H1 (cell line): ENCODE measurements at regions not wholly inside any gene's neighbourhood (a gene's known extent, or its start where the extent isn't known, plus 50 kb on each side); places are given as distances from the start of the nearest gene placed in this dataset.

Source experiments
- CTCF ChIA-PET: fragments of 300-600 bp; sonication (Branson Sonifier 250); formaldehyde crosslinking; loops from one replicate; lab custom pipeline; 2021; ENCODE audit not compliant: partially characterized antibody; lab: Charles Lee
- POLR2A ChIA-PET: fragments of 300-600 bp; sonication (Branson Sonifier 250); formaldehyde crosslinking; loops from one replicate; lab custom pipeline; 2021; ENCODE audit warnings: inconsistent platforms; ENCODE audit not compliant: partially characterized antibody; lab: Charles Lee
- DNase-seq, 2 experiments: peaks; one replicate each; pipeline versions ENCODE4 v3.0.0 to v3.0.0-alpha.2; 2010 to 2022; ENCODE audit warnings: low spot score in 2 of 2, low read depth in 1 of 2, mixed read lengths in 1 of 2
- FAIRE-seq: peaks from 2 replicates; lab custom pipeline; 2011; peaks lifted over from hg19 to GRCh38; lab: Jason Lieb, UNC
- H2AFZ ChIP-seq: 2 replicates; pipeline ENCODE4 v1.8.1; 2012; ENCODE audit warnings: low read length, inconsistent platforms
- H2AK5ac ChIP-seq: 2 replicates; pipeline ENCODE4 v1.6.1; 2013; ENCODE audit warnings: low read depth, low read length
- H2BK120ac ChIP-seq: replicated peaks from 2 replicates; pipeline ENCODE3; 2013; ENCODE audit warnings: low read depth, low read length, inconsistent platforms
- H2BK12ac ChIP-seq: 2 replicates; pipeline ENCODE4 v1.6.1; 2013; ENCODE audit warnings: low read depth, low read length
- H2BK15ac ChIP-seq: 2 replicates; pipeline ENCODE4 v1.6.1; 2013; ENCODE audit warnings: low read length
- H2BK20ac ChIP-seq: 2 replicates; pipeline ENCODE4 v1.6.1; 2013; ENCODE audit warnings: low read length
- H2BK5ac ChIP-seq: 2 replicates; pipeline ENCODE4 v1.6.1; 2013; ENCODE audit warnings: low read depth, low read length
- H3K14ac ChIP-seq: 2 replicates; pipeline ENCODE4 v1.6.1; 2013; ENCODE audit warnings: inconsistent platforms; ENCODE audit not compliant: insufficient read length
- H3K18ac ChIP-seq: 2 replicates; pipeline ENCODE4 v1.6.1; 2013; ENCODE audit warnings: low read length; ENCODE audit errors: extremely low read depth
- H3K23ac ChIP-seq: 2 replicates; pipeline ENCODE4 v1.6.1; 2013; ENCODE audit warnings: inconsistent platforms; ENCODE audit not compliant: insufficient read length
- H3K23me2 ChIP-seq: 2 replicates; pipeline ENCODE4 v1.6.1; 2013; ENCODE audit warnings: low read depth, low read length
- H3K27ac ChIP-seq: 2 replicates; pipeline ENCODE4 v1.6.1; 2011; ENCODE audit warnings: low read depth, low read length, inconsistent platforms
- H3K27me3 ChIP-seq, 4 experiments: replicated peaks in 1 of 4; 1 replicate in 1 of 4; 2 replicates in 3 of 4; pipeline versions ENCODE4 v1.6.1 to v1.8.1; 2011 to 2013; ENCODE audit warnings: low read length in 3 of 4, mild to moderate bottlenecking in 3 of 4, inconsistent platforms in 2 of 4, mixed read lengths in 2 of 4, moderate library complexity in 1 of 4; ENCODE audit not compliant: control insufficient read depth in 3 of 4, insufficient read depth in 3 of 4; ENCODE audit errors: extremely low read depth in 1 of 4
- H3K36me3 ChIP-seq, 4 experiments: 2 replicates each; pipeline versions ENCODE4 v1.6.1 to v1.8.1; 2011 to 2013; ENCODE audit warnings: mild to moderate bottlenecking in 4 of 4, low read length in 3 of 4, moderate library complexity in 2 of 4, control low read depth in 1 of 4, inconsistent platforms in 1 of 4; ENCODE audit not compliant: insufficient read depth in 4 of 4, control insufficient read depth in 2 of 4
- H3K4ac ChIP-seq: replicated peaks from 2 replicates; pipeline ENCODE3; 2013; ENCODE audit warnings: low read length, low read depth, mixed read lengths, inconsistent platforms; ENCODE audit not compliant: insufficient read length
- H3K4me1 ChIP-seq, 4 experiments: replicated peaks in 1 of 4; 1 replicate in 1 of 4; 2 replicates in 3 of 4; pipeline versions ENCODE4 v1.6.1 to v1.8.1; 2011 to 2013; ENCODE audit warnings: low read length in 3 of 4, inconsistent platforms in 2 of 4, mixed read lengths in 1 of 4; ENCODE audit not compliant: insufficient read depth in 4 of 4, control insufficient read depth in 3 of 4
- H3K4me2 ChIP-seq, 2 experiments: 2 replicates each; pipeline versions ENCODE4 v1.6.1 to v1.8.1; 2011 to 2013; ENCODE audit warnings: low read depth in 2 of 2, low read length in 2 of 2, control low read depth in 1 of 2, inconsistent platforms in 1 of 2, mild to moderate bottlenecking in 1 of 2; ENCODE audit not compliant: insufficient read depth in 1 of 2
- H3K4me3 ChIP-seq, 4 experiments: fragments of 200-600, 300-600 bp in 1 of 4; sonication (generic), shearing (Covaris generic), sonication (Bioruptor Twin) in 1 of 4; 2 replicates each; pipeline versions ENCODE4 v1.5.1 to v1.8.1; 2011 to 2016; ENCODE audit warnings: low read length in 4 of 4, low read depth in 3 of 4, control low read depth in 2 of 4, inconsistent platforms in 2 of 4, mild to moderate bottlenecking in 2 of 4, mixed read lengths in 1 of 4, moderate library complexity in 1 of 4; ENCODE audit not compliant: insufficient read depth in 2 of 4; ENCODE audit errors: extremely low read depth in 1 of 4
- H3K56ac ChIP-seq: replicated peaks from 2 replicates; pipeline ENCODE3; 2013; ENCODE audit warnings: low read depth, mild to moderate bottlenecking, mixed read lengths, low read length, inconsistent platforms; ENCODE audit not compliant: insufficient read length
- H3K79me1 ChIP-seq: 2 replicates; pipeline ENCODE4 v1.6.1; 2013; ENCODE audit warnings: low read depth, low read length, control low read depth
- H3K79me2 ChIP-seq, 2 experiments: 2 replicates each; pipeline versions ENCODE4 v1.6.1 to v1.8.1; 2012 to 2013; ENCODE audit warnings: low read length in 2 of 2, mild to moderate bottlenecking in 2 of 2, inconsistent platforms in 1 of 2; ENCODE audit not compliant: insufficient read depth in 2 of 2, control insufficient read depth in 1 of 2
- H3K9ac ChIP-seq, 4 experiments: replicated peaks in 1 of 4; 1 replicate in 1 of 4; 2 replicates in 3 of 4; pipeline versions ENCODE4 v1.6.1 to v1.8.1; 2011 to 2013; ENCODE audit warnings: low read depth in 3 of 4, low read length in 3 of 4, control low read depth in 2 of 4, mild to moderate bottlenecking in 2 of 4, moderate library complexity in 2 of 4, inconsistent platforms in 1 of 4; ENCODE audit errors: extremely low read depth in 1 of 4
- H3K9me3 ChIP-seq, 2 experiments: 2 replicates each; pipeline versions ENCODE4 v1.6.1 to v1.8.1; 2012 to 2013; ENCODE audit warnings: mild to moderate bottlenecking in 2 of 2, moderate library complexity in 2 of 2, control low read depth in 1 of 2, inconsistent platforms in 1 of 2, low read depth in 1 of 2, low read length in 1 of 2, mixed read lengths in 1 of 2; ENCODE audit not compliant: insufficient read depth in 2 of 2
- H4K20me1 ChIP-seq, 2 experiments: replicated peaks in 1 of 2; 2 replicates each; pipeline versions ENCODE3 to v1.8.1; 2011 to 2013; ENCODE audit warnings: inconsistent platforms in 2 of 2, low read length in 2 of 2, mild to moderate bottlenecking in 1 of 2; ENCODE audit not compliant: insufficient read depth in 2 of 2, control insufficient read depth in 1 of 2
- H4K5ac ChIP-seq: 2 replicates; pipeline ENCODE4 v1.6.1; 2013; ENCODE audit warnings: low read length, low read depth, mixed read lengths, inconsistent platforms; ENCODE audit not compliant: insufficient read length
- H4K8ac ChIP-seq: 2 replicates; pipeline ENCODE4 v1.8.0; 2013; ENCODE audit warnings: mild to moderate bottlenecking, moderate library complexity, low read length, inconsistent platforms; ENCODE audit not compliant: insufficient read depth; ENCODE audit errors: extremely low read depth
- H4K91ac ChIP-seq: replicated peaks from 2 replicates; pipeline ENCODE3; 2013; ENCODE audit warnings: low read length, mixed read lengths, inconsistent platforms; ENCODE audit not compliant: insufficient read length
- ASH2L ChIP-seq: fragments of 200-600, 300-600 bp; sonication (generic); IDR thresholded peaks from one replicate; pipeline ENCODE4 v1.7.1; 2017; ENCODE audit warnings: low read length
- BCL11A ChIP-seq, 2 experiments: IDR thresholded peaks; one replicate each; pipeline ENCODE4 v1.6.1; 2011; ENCODE audit warnings: low read depth in 2 of 2, low read length in 2 of 2, mild to moderate bottlenecking in 2 of 2
- CBX8 ChIP-seq: fragments of 300-800, 300-1000 bp; sonication (generic); IDR thresholded peaks from 2 replicates; pipeline ENCODE4 v1.7.1; 2016; ENCODE audit warnings: low read depth, low read length, borderline replicate concordance
- CHD1 ChIP-seq: IDR thresholded peaks from 2 replicates; pipeline ENCODE4 v1.6.1; 2012; ENCODE audit warnings: low read depth, low read length, improper control_type of control experiment
- FOSL1 ChIP-seq: IDR thresholded peaks from 2 replicates; pipeline ENCODE4 v1.6.1; 2011; ENCODE audit warnings: mild to moderate bottlenecking, low read depth, low read length, moderate library complexity; ENCODE audit not compliant: insufficient read depth
- HDAC2 ChIP-seq, 2 experiments: fragments of 300-600 bp in 1 of 2; sonication (generic) in 1 of 2; IDR thresholded peaks; 2 replicates each; pipeline ENCODE4 v1.6.1; 2011 to 2012; ENCODE audit warnings: low read depth in 2 of 2, low read length in 2 of 2, mild to moderate bottlenecking in 2 of 2, moderate library complexity in 2 of 2, borderline replicate concordance in 1 of 2, inconsistent platforms in 1 of 2
- KDM1A ChIP-seq: fragments of 200-600, 300-600 bp; sonication (generic); IDR thresholded peaks from 2 replicates; pipeline ENCODE4 v1.7.1; 2016; ENCODE audit warnings: mild to moderate bottlenecking, low read length, borderline replicate concordance
- MAX ChIP-seq: IDR thresholded peaks from 2 replicates; pipeline ENCODE4 v1.6.1; 2012; ENCODE audit warnings: inconsistent platforms
- NRF1 ChIP-seq: IDR thresholded peaks from 2 replicates; pipeline ENCODE4 v1.6.1; 2011; ENCODE audit warnings: mild to moderate bottlenecking, low read depth, low read length, improper control_type of control experiment
- PHF8 ChIP-seq: fragments of 200-600 bp; sonication (generic); conservative IDR thresholded peaks from 2 replicates; pipeline ENCODE4 v1.7.1; 2012; ENCODE audit warnings: low read depth, mild to moderate bottlenecking, inconsistent platforms, low read length, moderate library complexity
- SIRT6 ChIP-seq: IDR thresholded peaks from one replicate; pipeline ENCODE4 v1.7.1; 2012; ENCODE audit warnings: low read length, inconsistent platforms
- SUZ12 ChIP-seq: fragments of 200-600 bp; sonication (generic); IDR thresholded peaks from 2 replicates; pipeline ENCODE4 v1.6.1; 2012; ENCODE audit warnings: mild to moderate bottlenecking, inconsistent platforms, low read length, moderate library complexity, mixed read lengths
- TAF1 ChIP-seq: IDR thresholded peaks from 2 replicates; pipeline ENCODE4 v1.6.1; 2011; ENCODE audit warnings: mild to moderate bottlenecking, low read depth, low read length
- TAF7 ChIP-seq: optimal IDR thresholded peaks from 2 replicates; pipeline ENCODE3; 2011; ENCODE audit warnings: low read depth, mild to moderate bottlenecking, inconsistent platforms, low read length, moderate library complexity, borderline replicate concordance
- YY1 ChIP-seq: IDR thresholded peaks from 2 replicates; pipeline ENCODE4 v1.6.1; 2011; ENCODE audit warnings: low read depth, mild to moderate bottlenecking, low read length
- ZNF274 ChIP-seq: IDR thresholded peaks from 2 replicates; pipeline ENCODE4 v1.7.0; 2012; ENCODE audit warnings: low read length, borderline replicate concordance; ENCODE audit errors: extremely low read depth
- WGBS, 2 experiments: shearing (Covaris generic) in 1 of 2; methylation state at CpG; one replicate each; pipeline versions ENCODE4 v1.1.6 to v1.1.7; 2013 to 2015; ENCODE audit warnings: low lambda C conversion rate in 2 of 2, mixed read lengths in 2 of 2, inconsistent platforms in 1 of 2, low coverage in 1 of 2, missing lambda C conversion rate in 1 of 2; ENCODE audit not compliant: insufficient replicate concordance in 2 of 2, insufficient coverage in 1 of 2, insufficient read length in 1 of 2; ENCODE audit errors: extremely low coverage in 1 of 2, missing lambda C conversion rate in 1 of 2; 5-methylcytosine and 5-hydroxymethylcytosine counted together

GRCh38 chr9:88189371-88189770, 51.1 kb upstream of the SPATA31C2 start:
- Histone ChIP-seq H2BK20ac (no peak overlapping the region), H3K56ac (no peak overlapping the region), H3K27me3 (no peaks in the 10 kb centered on the region), H3K9me3 (no peaks in the 10 kb centered on the region), H3K18ac (no peak overlapping the region), H2AFZ (no peak overlapping the region), H4K8ac (no peak overlapping the region), H3K4me1 (no peaks in the 10 kb centered on the region), H3K27ac (no peak overlapping the region), H3K9ac (no peak overlapping the region), H3K36me3 (no peaks in the 10 kb centered on the region), H2AK5ac (no peak overlapping the region), H2BK12ac (no peak overlapping the region), H3K4ac (no peak overlapping the region), H4K20me1 (no peaks in the 10 kb centered on the region), H4K5ac (no peak overlapping the region), H2BK15ac (no peak overlapping the region), H3K79me2 (no peaks in the 10 kb centered on the region), H3K79me1 (no peaks in the 10 kb centered on the region), H3K23ac (no peak overlapping the region), H2BK5ac (no peak overlapping the region), H3K23me2 (no peaks in the 10 kb centered on the region), H3K4me3 (no peak overlapping the region), H3K4me2 (no peak overlapping the region), H2BK120ac (no peak overlapping the region), H4K91ac (no peak overlapping the region), H3K14ac (no peak overlapping the region)
- DNase-seq (no peak), FAIRE-seq (no peak)
- ChIA-PET CTCF (interaction anchor here (0.7 to 2.3 kb wide), 3 partner anchors 12 to 362 kb away, joined by 3 to 9 read pairs (median 5); no protein-coding TSS in a partner anchor), POLR2A (no interaction called here)
- WGBS, 2 experiments, result 94% methylated on average over 1 of the region's 1 CpG; no CpG with 5 or more reads in 1 of the 2 experiments
- TF ChIP-seq SUZ12 (no peak), CBX8 (no peak), NRF1 (no peak), MAX (no peak), PHF8 (no peak), TAF7 (no peak), YY1 (no peak), BCL11A (IDR thresholded peaks at IDR 0.05; ENCODE audit: low read depth in 2 of 2, low read length in 2 of 2) (no peak), SIRT6 (no peak), ZNF274 (no peak), FOSL1 (no peak), CHD1 (no peak), ASH2L (no peak), KDM1A (no peak), TAF1 (no peak), HDAC2 (IDR thresholded peaks at IDR 0.05; ENCODE audit: borderline replicate concordance in 1 of 2, low read depth in 2 of 2, low read length in 2 of 2) (no peak)
